Nephron (organoid): ENCODE measurements at regions not wholly inside any gene's neighbourhood (a gene's known extent, or its start where the extent isn't known, plus 50 kb on each side); places are given as distances from the start of the nearest gene placed in this dataset.

Source experiments
- H3K27ac Mint-ChIP-seq, 3 experiments: 2 replicates each; pipeline ENCODE4 v1.8.0; 2020; ENCODE audit warnings: mixed read lengths in 3 of 3, mild to moderate bottlenecking in 2 of 3, moderate library complexity in 1 of 3
- H3K27me3 Mint-ChIP-seq: 2 replicates; pipeline ENCODE4 v1.8.0; 2021; ENCODE audit warnings: low read depth, mild to moderate bottlenecking, moderate library complexity, mixed read lengths
- H3K36me3 Mint-ChIP-seq: 2 replicates; pipeline ENCODE4 v1.8.0; 2020; ENCODE audit warnings: low read depth, mixed read lengths
- H3K4me1 Mint-ChIP-seq: 2 replicates; pipeline ENCODE4 v1.8.0; 2020; ENCODE audit warnings: mixed read lengths
- H3K4me3 Mint-ChIP-seq, 3 experiments: 2 replicates each; pipeline ENCODE4 v1.8.0; 2020; ENCODE audit warnings: mild to moderate bottlenecking in 3 of 3, mixed read lengths in 3 of 3, moderate library complexity in 2 of 3
- H3K9me3 Mint-ChIP-seq: 2 replicates; pipeline ENCODE4 v1.8.0; 2020; ENCODE audit warnings: mixed read lengths
- CTCF ChIP-seq, 3 experiments: fragments of 200-600 bp; sonication (generic); IDR thresholded peaks; one replicate each; pipeline ENCODE4 v1.5.0; 2021; ENCODE audit warnings: antibody characterized with exemption in 3 of 3; ENCODE audit not compliant: unreplicated experiment in 3 of 3

- Mint-ChIP-seq H3K4me1 (peaks cover under 1% of the 10 kb centered on the region), H3K9me3 (peaks cover 11% of the 10 kb centered on the region), H3K36me3 (no peaks in the 10 kb centered on the region), H3K27me3 (no peaks in the 10 kb centered on the region), H3K27ac (no peak overlapping the region), H3K4me3 (no peak overlapping the region)
- no peak for TF ChIP-seq CTCF (IDR thresholded peaks at IDR 0.05; ENCODE audit: unreplicated experiment in 3 of 3)
These were observed 166.6 kb downstream of the DKK2 start for GRCh38 chr4:106869551-106869950.

GRCh38 chr4:106868381-106869035, 167.6 kb downstream of the DKK2 start:
- Mint-ChIP-seq H3K36me3 (no peaks in the 10 kb centered on the region), H3K4me3 (no peak overlapping the region), H3K27me3 (no peaks in the 10 kb centered on the region)

GRCh38 chr4:106864231-106864630, 171.9 kb downstream of the DKK2 start:
- no peaks in the 10 kb centered on the region for H3K36me3 Mint-ChIP-seq
- peaks cover 4% of the 10 kb centered on the region for H3K4me1 Mint-ChIP-seq
- H3K27me3 Mint-ChIP-seq: no peaks in the 10 kb centered on the region
- H3K27ac Mint-ChIP-seq: peak overlapping the region in 2 of 3 experiments; percentile 18 to 40
- no peak overlapping the region for H3K4me3 Mint-ChIP-seq
- TF ChIP-seq CTCF (IDR thresholded peaks at IDR 0.05; ENCODE audit: unreplicated experiment in 3 of 3): no peak
- H3K9me3 Mint-ChIP-seq: peaks cover 11% of the 10 kb centered on the region

More at GRCh38 chr4:106868381-106869035, 167.6 kb downstream of the DKK2 start:
- no peak for TF ChIP-seq CTCF (IDR thresholded peaks at IDR 0.05; ENCODE audit: unreplicated experiment in 3 of 3)
- Mint-ChIP-seq H3K4me1 (peaks cover 4% of the 10 kb centered on the region), H3K9me3 (peaks cover 8% of the 10 kb centered on the region), H3K27ac (no peak overlapping the region)

- peaks cover 5% of the 10 kb centered on the region for H3K4me1 Mint-ChIP-seq
- TF ChIP-seq CTCF (IDR thresholded peaks at IDR 0.05; ENCODE audit: unreplicated experiment in 3 of 3): no peak
- no peaks in the 10 kb centered on the region for H3K36me3 Mint-ChIP-seq
- H3K9me3 Mint-ChIP-seq: peaks cover 8% of the 10 kb centered on the region
- H3K27ac Mint-ChIP-seq: no peak overlapping the region
- H3K27me3 Mint-ChIP-seq: peaks cover 4% of the 10 kb centered on the region
- H3K4me3 Mint-ChIP-seq: no peak overlapping the region
These were observed 181.4 kb downstream of the DKK2 start for GRCh38 chr4:106854569-106855351.

GRCh38 chr4:106852426-106852825, 183.7 kb downstream of the DKK2 start:
- TF ChIP-seq CTCF (IDR thresholded peaks at IDR 0.05; ENCODE audit: unreplicated experiment in 3 of 3): no peak
- Mint-ChIP-seq H3K4me3 (no peak overlapping the region), H3K27me3 (no peaks in the 10 kb centered on the region), H3K9me3 (no peaks in the 10 kb centered on the region), H3K36me3 (no peaks in the 10 kb centered on the region), H3K27ac (no peak overlapping the region), H3K4me1 (peaks cover 5% of the 10 kb centered on the region)
